Loucy (cell line): ENCODE measurements at regions not wholly inside any gene's neighbourhood (a gene's known extent, or its start where the extent isn't known, plus 50 kb on each side); places are given as distances from the start of the nearest gene placed in this dataset.

Experiments used
- EZH2phosphoT487 ChIP-seq: fragments of 200-600 bp; IDR thresholded peaks from 2 replicates; pipeline ENCODE4 v1.6.1; 2018; ENCODE audit warnings: antibody characterized with exemption, mild to moderate bottlenecking, moderate library complexity, borderline replicate concordance
- TF ChIP-seq, protein P1 (sequence below): fragments of 200-600 bp; sonication (generic); conservative IDR thresholded peaks from 2 replicates; pipeline ENCODE4 v1.5.1; 2014; ENCODE audit warnings: mild to moderate bottlenecking, antibody characterized with exemption, low read length

DNA sequence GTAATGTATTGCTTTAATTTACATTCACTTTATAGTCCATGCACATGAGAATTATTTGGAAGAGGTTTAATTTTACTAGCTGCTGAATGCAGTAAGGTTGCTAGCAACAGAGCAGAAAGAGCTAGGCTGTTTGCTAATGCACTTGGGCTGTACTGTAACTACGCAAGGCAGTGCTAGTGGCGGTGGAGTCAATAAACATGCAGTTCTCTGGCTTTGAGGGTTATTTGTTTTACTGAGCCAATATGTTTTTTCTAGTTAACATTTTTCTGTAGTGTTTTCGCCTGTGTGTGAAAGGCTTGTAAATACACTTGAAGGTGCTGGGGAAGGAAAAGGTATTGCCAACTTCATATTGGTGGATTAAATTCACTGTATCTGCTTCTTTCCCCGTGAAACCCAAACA, 112.8 kb downstream of the BTBD3 start:
- TF ChIP-seq, protein P1, sequence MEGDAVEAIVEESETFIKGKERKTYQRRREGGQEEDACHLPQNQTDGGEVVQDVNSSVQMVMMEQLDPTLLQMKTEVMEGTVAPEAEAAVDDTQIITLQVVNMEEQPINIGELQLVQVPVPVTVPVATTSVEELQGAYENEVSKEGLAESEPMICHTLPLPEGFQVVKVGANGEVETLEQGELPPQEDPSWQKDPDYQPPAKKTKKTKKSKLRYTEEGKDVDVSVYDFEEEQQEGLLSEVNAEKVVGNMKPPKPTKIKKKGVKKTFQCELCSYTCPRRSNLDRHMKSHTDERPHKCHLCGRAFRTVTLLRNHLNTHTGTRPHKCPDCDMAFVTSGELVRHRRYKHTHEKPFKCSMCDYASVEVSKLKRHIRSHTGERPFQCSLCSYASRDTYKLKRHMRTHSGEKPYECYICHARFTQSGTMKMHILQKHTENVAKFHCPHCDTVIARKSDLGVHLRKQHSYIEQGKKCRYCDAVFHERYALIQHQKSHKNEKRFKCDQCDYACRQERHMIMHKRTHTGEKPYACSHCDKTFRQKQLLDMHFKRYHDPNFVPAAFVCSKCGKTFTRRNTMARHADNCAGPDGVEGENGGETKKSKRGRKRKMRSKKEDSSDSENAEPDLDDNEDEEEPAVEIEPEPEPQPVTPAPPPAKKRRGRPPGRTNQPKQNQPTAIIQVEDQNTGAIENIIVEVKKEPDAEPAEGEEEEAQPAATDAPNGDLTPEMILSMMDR, result no peak
- no peak for TF ChIP-seq EZH2phosphoT487
